Vagina (tissue), 2 donors: ENCODE measurements at regions not wholly inside any gene's neighbourhood (a gene's known extent, or its start where the extent isn't known, plus 50 kb on each side); places are given as distances from the start of the nearest gene placed in this dataset.

Source experiments
- DNase-seq, 2 donors: peaks; one replicate each; pipeline ENCODE4 v3.0.0-alpha.2; 2017; ENCODE audit errors: extremely low spot score in 2 of 2
- H3K27ac ChIP-seq: fragments of 200-600 bp; sonication (generic); one replicate; pipeline ENCODE4 v1.5.1; 2019
- H3K27me3 ChIP-seq: fragments of 200-600 bp; sonication (generic); one replicate; pipeline ENCODE4 v1.5.1; 2019
- H3K36me3 ChIP-seq, 2 donors: fragments of 200-600 bp; sonication (generic); one replicate each; pipeline ENCODE4 v1.5.1; 2017 to 2019
- H3K4me1 ChIP-seq: fragments of 200-600 bp; sonication (generic); one replicate; pipeline ENCODE4 v1.5.1; 2019
- H3K4me3 ChIP-seq, 2 donors: fragments of 200-600 bp; sonication (generic); 1 replicate in 1 of 2; 2 replicates in 1 of 2; pipeline ENCODE4 v1.5.1; 2016 to 2019
- H3K9me3 ChIP-seq: fragments of 200-600 bp; sonication (generic); one replicate; pipeline ENCODE4 v1.5.1; 2019
- POLR2A ChIP-seq, 2 donors: fragments of 450-650 bp; IDR thresholded peaks; one replicate each; pipeline ENCODE4 v1.6.1; 2017; ENCODE audit warnings: antibody characterized with exemption in 2 of 2, mild to moderate bottlenecking in 2 of 2, moderate library complexity in 2 of 2
- POLR2AphosphoS5 ChIP-seq, 2 donors: sonication (generic); formaldehyde crosslinking; IDR thresholded peaks; one replicate each; pipeline ENCODE4 v1.9.0; 2017; ENCODE audit warnings: antibody characterized with exemption in 2 of 2, mild to moderate bottlenecking in 2 of 2, low read depth in 1 of 2; ENCODE audit not compliant: insufficient read depth in 1 of 2
- intact Hi-C: fragments of 100-400 bp; cut with DNase I; formaldehyde crosslinking; loops from one replicate; pipeline ENCODE4 v1.15.1; 2023
- TF ChIP-seq, protein P1 (sequence below), 3 experiments: fragments of 450-650 bp in 2 of 3; fragments of 200-600 bp in 1 of 3; sonication (generic) in 1 of 3; IDR thresholded peaks; one replicate each; pipeline ENCODE4 v1.5.1; 2017 to 2019; ENCODE audit warnings: antibody characterized with exemption in 3 of 3, mild to moderate bottlenecking in 2 of 3, moderate library complexity in 2 of 3

DNA sequence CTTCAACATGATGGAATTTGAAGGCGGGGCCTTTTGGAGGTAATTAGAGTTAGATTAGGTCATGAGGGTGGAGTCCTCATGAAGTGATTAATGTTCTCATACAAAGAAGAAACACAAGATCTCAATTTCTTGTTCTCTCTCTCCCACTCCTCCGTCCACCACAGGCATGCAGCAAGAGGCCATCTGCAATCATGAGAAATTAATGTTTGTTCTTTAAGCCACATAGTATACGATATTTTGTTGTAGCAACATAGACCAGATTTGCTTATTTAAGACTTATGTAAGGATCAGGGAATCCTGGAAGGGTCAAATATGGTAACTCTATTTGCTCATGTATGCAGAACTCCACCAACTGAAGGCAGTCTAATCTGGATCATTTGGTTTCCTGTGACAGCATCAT lies 429.0 kb downstream of the LRIG3 start:
- no peak overlapping the region for H3K27ac ChIP-seq
- no peaks in the 10 kb centered on the region for H3K4me1 ChIP-seq
- no peaks in the 10 kb centered on the region for H3K36me3 ChIP-seq
- H3K4me3 ChIP-seq: no peak overlapping the region
- no peak for DNase-seq
- TF ChIP-seq POLR2AphosphoS5 (IDR thresholded peaks at IDR 0.05; ENCODE audit: insufficient read depth in 1 of 2, low read depth in 1 of 2): no peak
- TF ChIP-seq, protein P1, sequence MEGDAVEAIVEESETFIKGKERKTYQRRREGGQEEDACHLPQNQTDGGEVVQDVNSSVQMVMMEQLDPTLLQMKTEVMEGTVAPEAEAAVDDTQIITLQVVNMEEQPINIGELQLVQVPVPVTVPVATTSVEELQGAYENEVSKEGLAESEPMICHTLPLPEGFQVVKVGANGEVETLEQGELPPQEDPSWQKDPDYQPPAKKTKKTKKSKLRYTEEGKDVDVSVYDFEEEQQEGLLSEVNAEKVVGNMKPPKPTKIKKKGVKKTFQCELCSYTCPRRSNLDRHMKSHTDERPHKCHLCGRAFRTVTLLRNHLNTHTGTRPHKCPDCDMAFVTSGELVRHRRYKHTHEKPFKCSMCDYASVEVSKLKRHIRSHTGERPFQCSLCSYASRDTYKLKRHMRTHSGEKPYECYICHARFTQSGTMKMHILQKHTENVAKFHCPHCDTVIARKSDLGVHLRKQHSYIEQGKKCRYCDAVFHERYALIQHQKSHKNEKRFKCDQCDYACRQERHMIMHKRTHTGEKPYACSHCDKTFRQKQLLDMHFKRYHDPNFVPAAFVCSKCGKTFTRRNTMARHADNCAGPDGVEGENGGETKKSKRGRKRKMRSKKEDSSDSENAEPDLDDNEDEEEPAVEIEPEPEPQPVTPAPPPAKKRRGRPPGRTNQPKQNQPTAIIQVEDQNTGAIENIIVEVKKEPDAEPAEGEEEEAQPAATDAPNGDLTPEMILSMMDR (IDR thresholded peaks at IDR 0.05): no peak
- TF ChIP-seq POLR2A (IDR thresholded peaks at IDR 0.05): no peak
- intact Hi-C loops: no loop called here
- no peaks in the 10 kb centered on the region for H3K9me3 ChIP-seq
- H3K27me3 ChIP-seq: no peaks in the 10 kb centered on the region

DNA sequence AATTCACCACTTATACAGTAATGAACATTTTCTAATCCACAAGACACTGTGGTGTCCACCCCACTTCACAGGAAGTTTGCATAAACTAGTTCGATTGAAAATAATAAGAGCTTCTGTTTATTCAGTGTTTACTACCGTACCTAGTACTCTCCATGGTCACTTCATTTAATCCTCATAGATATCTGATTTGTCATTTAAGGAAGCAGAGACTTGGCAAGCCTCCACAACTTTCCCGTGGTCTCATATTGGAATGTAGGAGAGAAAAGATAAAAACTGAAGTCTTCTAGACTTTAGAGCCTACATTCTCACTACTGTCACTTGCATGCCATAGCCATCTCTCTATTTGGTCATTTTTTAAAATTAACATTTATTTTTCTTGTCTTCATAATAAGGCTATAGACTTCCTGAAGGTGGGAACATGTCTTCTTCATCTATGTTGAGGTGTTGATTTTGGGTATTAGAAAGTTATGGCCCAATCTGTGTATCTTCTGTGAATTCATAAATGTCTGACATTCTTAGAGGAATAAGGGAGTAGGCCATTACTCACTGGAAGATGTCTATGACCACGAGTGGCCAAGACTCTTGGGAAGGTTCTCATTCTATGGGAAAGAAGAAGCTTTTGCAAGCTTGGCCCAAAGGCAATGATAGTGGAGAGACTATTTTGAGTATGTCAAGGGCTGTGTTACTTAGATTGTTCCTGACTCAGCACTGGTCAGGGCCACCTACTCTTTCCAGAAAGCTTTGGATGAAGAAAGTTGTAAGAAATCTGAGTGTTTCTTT lies 423.7 kb downstream of the LRIG3 start:
- no peaks in the 10 kb centered on the region for H3K36me3 ChIP-seq
- TF ChIP-seq POLR2A (IDR thresholded peaks at IDR 0.05): no peak
- TF ChIP-seq POLR2AphosphoS5 (IDR thresholded peaks at IDR 0.05; ENCODE audit: insufficient read depth in 1 of 2, low read depth in 1 of 2): no peak
- TF ChIP-seq, protein P1 (IDR thresholded peaks at IDR 0.05): no peak

GRCh38 chr12:58500399-58500798 lies 419.9 kb downstream of the LRIG3 start:
- no peak for DNase-seq
- intact Hi-C loops: no loop called here
- no peaks in the 10 kb centered on the region for H3K36me3 ChIP-seq
- TF ChIP-seq POLR2A (IDR thresholded peaks at IDR 0.05) (no peak), POLR2AphosphoS5 (IDR thresholded peaks at IDR 0.05; ENCODE audit: insufficient read depth in 1 of 2, low read depth in 1 of 2) (no peak)
- TF ChIP-seq, protein P1 (IDR thresholded peaks at IDR 0.05): no peak
- no peaks in the 10 kb centered on the region for H3K9me3 ChIP-seq
- no peak overlapping the region for H3K27ac ChIP-seq
- no peaks in the 10 kb centered on the region for H3K27me3 ChIP-seq
- H3K4me1 ChIP-seq: peaks cover 7% of the 10 kb centered on the region
- no peak overlapping the region for H3K4me3 ChIP-seq

More for the DNA sequence above, 423.7 kb downstream of the LRIG3 start:
- intact Hi-C loops: no loop called here
- Histone ChIP-seq H3K4me3 (no peak overlapping the region), H3K27ac (no peak overlapping the region), H3K4me1 (no peaks in the 10 kb centered on the region), H3K27me3 (no peaks in the 10 kb centered on the region), H3K9me3 (no peaks in the 10 kb centered on the region)
- no peak for DNase-seq

GRCh38 chr12:58502226-58502625 lies 418.1 kb downstream of the LRIG3 start:
- Histone ChIP-seq H3K9me3 (no peaks in the 10 kb centered on the region), H3K27me3 (no peaks in the 10 kb centered on the region), H3K27ac (no peak overlapping the region), H3K4me3 (no peak overlapping the region), H3K36me3 (no peaks in the 10 kb centered on the region), H3K4me1 (peaks cover 7% of the 10 kb centered on the region)
- no peak for TF ChIP-seq POLR2AphosphoS5 (IDR thresholded peaks at IDR 0.05; ENCODE audit: insufficient read depth in 1 of 2, low read depth in 1 of 2)
- TF ChIP-seq, protein P1 (IDR thresholded peaks at IDR 0.05): no peak
- TF ChIP-seq POLR2A (IDR thresholded peaks at IDR 0.05): no peak
- intact Hi-C loops: no loop called here
- DNase-seq: no peak

GRCh38 chr12:58502841-58503240 lies 417.5 kb downstream of the LRIG3 start:
- Histone ChIP-seq H3K9me3 (no peaks in the 10 kb centered on the region), H3K36me3 (no peaks in the 10 kb centered on the region), H3K4me3 (no peak overlapping the region), H3K27me3 (no peaks in the 10 kb centered on the region), H3K4me1 (peaks cover 7% of the 10 kb centered on the region), H3K27ac (no peak overlapping the region)
- no peak for DNase-seq
- intact Hi-C loops: no loop called here
- TF ChIP-seq, protein P1 (IDR thresholded peaks at IDR 0.05): no peak
- no peak for TF ChIP-seq POLR2AphosphoS5 (IDR thresholded peaks at IDR 0.05; ENCODE audit: insufficient read depth in 1 of 2, low read depth in 1 of 2)
- no peak for TF ChIP-seq POLR2A (IDR thresholded peaks at IDR 0.05)
